ENCODE measurements at regions not wholly inside any gene's neighbourhood (a gene's known extent, or its start where the extent isn't known, plus 50 kb on each side); places are given as distances from the start of the nearest gene placed in this dataset.

GRCh38 chr9:86768020-86768419 is 179.3 kb downstream of the GAS1 start:
- Histone ChIP-seq H3K27ac (peak overlapping the region in 2 of 21 experiments; percentile 18 to 26), H3K4me3 (no peak overlapping the region)

GRCh38 chr9:86767373-86767772 is 179.9 kb downstream of the GAS1 start:
- Histone ChIP-seq H3K4me3 (no peak overlapping the region), H3K27ac (peak overlapping the region in 4 of 21 experiments; percentile 18 to 36 (median 27))

- peak overlapping the region in 5 of 21 experiments; percentile 8 to 52 (median 32) for H3K27ac ChIP-seq
Measured at GRCh38 chr9:86766912-86767311, 180.4 kb downstream of the GAS1 start.

GRCh38 chr9:86766511-86766910 is 180.8 kb downstream of the GAS1 start:
- peak overlapping the region in 10 of 21 experiments; percentile 1 to 78 (median 29) for H3K27ac ChIP-seq
- no peak overlapping the region for H3K4me3 ChIP-seq

More at GRCh38 chr9:86766912-86767311, 180.4 kb downstream of the GAS1 start:
- H3K4me3 ChIP-seq = no peak overlapping the region

- H3K27ac ChIP-seq = peak overlapping the region in 9 of 21 experiments; percentile 1 to 78 (median 20)
Measured at GRCh38 chr9:86765746-86766430, 181.4 kb downstream of the GAS1 start.

GRCh38 chr9:86764671-86765343 is 182.5 kb downstream of the GAS1 start:
- peak overlapping the region in 17 of 21 experiments; percentile 19 to 79 (median 51) for H3K27ac ChIP-seq
- no peak overlapping the region for H3K4me3 ChIP-seq

More at GRCh38 chr9:86765746-86766430, 181.4 kb downstream of the GAS1 start:
- H3K4me3 ChIP-seq = no peak overlapping the region

- no peak overlapping the region for H3K4me3 ChIP-seq
- peak overlapping the region in 17 of 21 experiments; percentile 19 to 79 (median 51) for H3K27ac ChIP-seq
Measured at GRCh38 chr9:86764221-86764624, 183.1 kb downstream of the GAS1 start.

GRCh38 chr9:86763791-86764190 is 183.5 kb downstream of the GAS1 start:
- no peak overlapping the region for H3K4me3 ChIP-seq
- H3K27ac ChIP-seq = peak overlapping the region in 16 of 21 experiments; percentile 15 to 79 (median 48)

GRCh38 chr9:86757382-86757720 is 190.0 kb downstream of the GAS1 start:
- Histone ChIP-seq H3K27ac (peak overlapping the region in 3 of 21 experiments; percentile 17 to 30 (median 19)), H3K4me3 (no peak overlapping the region)

GRCh38 chr9:86756576-86757381 is 190.5 kb downstream of the GAS1 start:
- Histone ChIP-seq H3K27ac (peak overlapping the region in 3 of 21 experiments; percentile 19 to 66 (median 34)), H3K4me3 (no peak overlapping the region)

- Histone ChIP-seq H3K4me3 (no peak overlapping the region), H3K27ac (peak overlapping the region in 4 of 21 experiments; percentile 12 to 56 (median 18))
Measured at GRCh38 chr9:86755561-86755941, 191.8 kb downstream of the GAS1 start.

- Histone ChIP-seq H3K4me3 (no peak overlapping the region), H3K27ac (peak overlapping the region in 8 of 21 experiments; percentile 6 to 56 (median 36))
Measured at GRCh38 chr9:86754581-86755560, 192.4 kb downstream of the GAS1 start.

- no peak overlapping the region for H3K4me3 ChIP-seq
Measured at GRCh38 chr9:86753836-86754235, 193.5 kb downstream of the GAS1 start.

GRCh38 chr9:86752733-86753132 is 194.6 kb downstream of the GAS1 start:
- H3K27ac ChIP-seq = no peak overlapping the region
- no peak overlapping the region for H3K4me3 ChIP-seq

More at GRCh38 chr9:86753836-86754235, 193.5 kb downstream of the GAS1 start:
- H3K27ac ChIP-seq = peak overlapping the region in 9 of 21 experiments; percentile 6 to 47 (median 34)

GRCh38 chr9:86751956-86752355 is 195.3 kb downstream of the GAS1 start:
- H3K4me3 ChIP-seq = no peak overlapping the region

GRCh38 chr9:86751207-86751606 is 196.1 kb downstream of the GAS1 start:
- no peak overlapping the region for H3K27ac ChIP-seq
- no peak overlapping the region for H3K4me3 ChIP-seq

More at GRCh38 chr9:86751956-86752355, 195.3 kb downstream of the GAS1 start:
- H3K27ac ChIP-seq = no peak overlapping the region

GRCh38 chr9:86749894-86750255 is 197.4 kb downstream of the GAS1 start:
- no peak overlapping the region for H3K4me3 ChIP-seq
- H3K27ac ChIP-seq = no peak overlapping the region

- no peak overlapping the region for H3K27ac ChIP-seq
Measured at GRCh38 chr9:86749161-86749893, 198.0 kb downstream of the GAS1 start.

More at GRCh38 chr9:86749161-86749893, 198.0 kb downstream of the GAS1 start:
- no peak overlapping the region for H3K4me3 ChIP-seq

Measured in skin epidermis (tissue), 12 donors.